WTC11 (cell line): ENCODE measurements at regions not wholly inside any gene's neighbourhood (a gene's known extent, or its start where the extent isn't known, plus 50 kb on each side); places are given as distances from the start of the nearest gene placed in this dataset.

Experiments
- CREB1 ChIP-seq: sonication (generic); formaldehyde crosslinking; IDR thresholded peaks from 2 replicates; pipeline ENCODE4 v1.8.0; 2023; ENCODE audit warnings: mild to moderate bottlenecking, missing genetic modification reagents
- CTCF ChIP-seq: fragments of 200-600 bp; IDR thresholded peaks from 2 replicates; pipeline ENCODE4 v1.8.0; 2022; ENCODE audit warnings: antibody characterized with exemption
- MLX ChIP-seq: sonication (generic); formaldehyde crosslinking; IDR thresholded peaks from 2 replicates; pipeline ENCODE4 v1.8.1; 2023; ENCODE audit warnings: mild to moderate bottlenecking, missing genetic modification reagents, moderate library complexity
- MYBL2 ChIP-seq: sonication (generic); formaldehyde crosslinking; IDR thresholded peaks from 2 replicates; pipeline ENCODE4 v1.8.1; 2023; ENCODE audit warnings: mild to moderate bottlenecking, moderate library complexity, missing genetic modification reagents
- NFE2L1 ChIP-seq: sonication (generic); formaldehyde crosslinking; IDR thresholded peaks from 2 replicates; pipeline ENCODE4 v1.8.1; 2023; ENCODE audit warnings: missing genetic modification reagents
- TF ChIP-seq, protein P1 (sequence below): sonication (generic); formaldehyde crosslinking; IDR thresholded peaks from 2 replicates; pipeline ENCODE4 v1.8.0; 2022; ENCODE audit warnings: mild to moderate bottlenecking, missing genetic modification reagents
- TF ChIP-seq, protein P2 (sequence below): sonication (generic); formaldehyde crosslinking; IDR thresholded peaks from 2 replicates; pipeline ENCODE4 v1.8.1; 2023; ENCODE audit warnings: mild to moderate bottlenecking, moderate library complexity, missing genetic modification reagents

GRCh38 chr11:29131055-29131454 lies 885.8 kb downstream of the KCNA4 start:
- no peak for TF ChIP-seq MYBL2 (CRISPR knock-in tag)
- no peak for TF ChIP-seq CTCF
- TF ChIP-seq, protein P1, sequence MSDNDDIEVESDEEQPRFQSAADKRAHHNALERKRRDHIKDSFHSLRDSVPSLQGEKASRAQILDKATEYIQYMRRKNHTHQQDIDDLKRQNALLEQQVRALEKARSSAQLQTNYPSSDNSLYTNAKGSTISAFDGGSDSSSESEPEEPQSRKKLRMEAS (CRISPR knock-in tag): no peak
- TF ChIP-seq CREB1 (CRISPR knock-in tag): no peak
- TF ChIP-seq NFE2L1 (CRISPR knock-in tag): no peak
- TF ChIP-seq MLX: no peak
- TF ChIP-seq, protein P2, sequence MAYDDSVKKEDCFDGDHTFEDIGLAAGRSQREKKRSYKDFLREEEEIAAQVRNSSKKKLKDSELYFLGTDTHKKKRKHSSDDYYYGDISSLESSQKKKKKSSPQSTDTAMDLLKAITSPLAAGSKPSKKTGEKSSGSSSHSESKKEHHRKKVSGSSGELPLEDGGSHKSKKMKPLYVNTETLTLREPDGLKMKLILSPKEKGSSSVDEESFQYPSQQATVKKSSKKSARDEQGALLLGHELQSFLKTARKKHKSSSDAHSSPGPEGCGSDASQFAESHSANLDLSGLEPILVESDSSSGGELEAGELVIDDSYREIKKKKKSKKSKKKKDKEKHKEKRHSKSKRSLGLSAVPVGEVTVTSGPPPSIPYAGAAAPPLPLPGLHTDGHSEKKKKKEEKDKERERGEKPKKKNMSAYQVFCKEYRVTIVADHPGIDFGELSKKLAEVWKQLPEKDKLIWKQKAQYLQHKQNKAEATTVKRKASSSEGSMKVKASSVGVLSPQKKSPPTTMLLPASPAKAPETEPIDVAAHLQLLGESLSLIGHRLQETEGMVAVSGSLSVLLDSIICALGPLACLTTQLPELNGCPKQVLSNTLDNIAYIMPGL: no peak
